A673 (cell line): ENCODE measurements at regions not wholly inside any gene's neighbourhood (a gene's known extent, or its start where the extent isn't known, plus 50 kb on each side); places are given as distances from the start of the nearest gene placed in this dataset.

Experiments
- BruUV-seq: library from RNA; stranded (reverse); fragments of 400-500 nt; replicated peaks from 2 replicates; lab custom pipeline; 2021; lab: Mats Ljungman, UMichigan
- CTCF ChIA-PET: fragments of 300-600 bp; sonication (Branson Sonifier 250); formaldehyde crosslinking; loops from one replicate; lab custom pipeline; 2022; ENCODE audit warnings: antibody characterized with exemption; lab: Charles Lee
- POLR2A ChIA-PET: fragments of 300-600 bp; sonication (Branson Sonifier 250); formaldehyde crosslinking; loops from one replicate; lab custom pipeline; 2022; ENCODE audit warnings: antibody characterized with exemption; ENCODE audit not compliant: low non-redundant PET; lab: Charles Lee
- DNase-seq: peaks from one replicate; pipeline ENCODE4 v3.0.0-alpha.2; 2015; ENCODE audit warnings: low spot score
- H3K27ac ChIP-seq: fragments of 200-600 bp; sonication (generic); 2 replicates; pipeline ENCODE4 v1.5.1; 2016; ENCODE audit warnings: mixed run types, low read depth, mild to moderate bottlenecking, mixed read lengths, antibody characterized with exemption, low read length; ENCODE audit not compliant: poor library complexity, severe bottlenecking
- H3K27me3 ChIP-seq: fragments of 200-600 bp; sonication (generic); replicated peaks from 2 replicates; pipeline ENCODE4 v1.6.1; 2017; ENCODE audit warnings: mixed run types, low read depth, mild to moderate bottlenecking, mixed read lengths, antibody characterized with exemption, low read length; ENCODE audit not compliant: insufficient read depth, poor library complexity
- H3K36me3 ChIP-seq: fragments of 200-600 bp; sonication (generic); 2 replicates; pipeline ENCODE4 v1.6.1; 2016; ENCODE audit warnings: mixed run types, mild to moderate bottlenecking, mixed read lengths, antibody characterized with exemption, low read length; ENCODE audit not compliant: insufficient read depth, poor library complexity, severe bottlenecking
- H3K4me1 ChIP-seq: fragments of 200-600 bp; sonication (generic); 2 replicates; pipeline ENCODE4 v1.6.1; 2017; ENCODE audit warnings: mixed run types, mild to moderate bottlenecking, mixed read lengths, antibody characterized with exemption, low read length; ENCODE audit not compliant: insufficient read depth, poor library complexity, severe bottlenecking
- H3K4me3 ChIP-seq: fragments of 200-600 bp; sonication (generic); 2 replicates; pipeline ENCODE4 v1.5.1; 2016; ENCODE audit warnings: low read depth, mixed run types, mild to moderate bottlenecking, mixed read lengths, low read length; ENCODE audit not compliant: poor library complexity, severe bottlenecking
- H3K9me3 ChIP-seq: fragments of 200-600 bp; sonication (generic); 2 replicates; pipeline ENCODE4 v1.6.1; 2016; ENCODE audit warnings: mixed run types, low read depth, mild to moderate bottlenecking, mixed read lengths, antibody characterized with exemption, low read length; ENCODE audit not compliant: poor library complexity, severe bottlenecking
- EZH2 ChIP-seq: fragments of 200-600 bp; sonication (generic); IDR thresholded peaks from 2 replicates; pipeline ENCODE4 v1.6.1; 2017; ENCODE audit warnings: borderline replicate concordance, low read depth, mild to moderate bottlenecking, mixed read lengths, antibody characterized with exemption, low read length; ENCODE audit not compliant: poor library complexity, severe bottlenecking
- intact Hi-C: fragments of 100-400 bp; cut with micrococcal nuclease; formaldehyde crosslinking; loops from one replicate; pipeline ENCODE4 v1.10.0; 2022; ENCODE audit not compliant: unreplicated experiment
- TF ChIP-seq, protein P1 (sequence below): fragments of 300-800, 200-600 bp; sonication (generic); conservative IDR thresholded peaks from 2 replicates; pipeline ENCODE4 v1.5.1; 2017; ENCODE audit warnings: low read depth, mild to moderate bottlenecking, antibody characterized with exemption, low read length, moderate library complexity, mixed read lengths

DNA sequence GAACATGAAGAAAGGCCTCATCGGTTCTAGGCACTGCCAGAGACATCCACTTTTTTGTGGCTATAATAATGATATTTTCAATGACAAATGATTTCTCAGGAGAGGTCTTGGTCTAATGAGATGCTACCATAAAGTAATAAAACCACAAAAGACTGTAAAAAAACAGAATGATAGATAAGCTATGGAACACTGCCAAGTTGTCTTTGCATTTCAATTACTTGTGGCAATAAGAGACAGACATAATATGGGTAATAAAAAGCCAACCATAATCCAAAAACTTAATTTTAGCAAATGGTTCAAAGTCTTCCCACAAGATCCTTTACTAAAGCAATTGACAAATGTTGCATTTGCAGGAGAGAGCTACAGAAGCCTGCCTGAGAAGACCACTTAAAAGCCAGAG lies 292.5 kb downstream of the ATPSCKMT start:
- TF ChIP-seq EZH2 = no peak
- TF ChIP-seq, protein P1, sequence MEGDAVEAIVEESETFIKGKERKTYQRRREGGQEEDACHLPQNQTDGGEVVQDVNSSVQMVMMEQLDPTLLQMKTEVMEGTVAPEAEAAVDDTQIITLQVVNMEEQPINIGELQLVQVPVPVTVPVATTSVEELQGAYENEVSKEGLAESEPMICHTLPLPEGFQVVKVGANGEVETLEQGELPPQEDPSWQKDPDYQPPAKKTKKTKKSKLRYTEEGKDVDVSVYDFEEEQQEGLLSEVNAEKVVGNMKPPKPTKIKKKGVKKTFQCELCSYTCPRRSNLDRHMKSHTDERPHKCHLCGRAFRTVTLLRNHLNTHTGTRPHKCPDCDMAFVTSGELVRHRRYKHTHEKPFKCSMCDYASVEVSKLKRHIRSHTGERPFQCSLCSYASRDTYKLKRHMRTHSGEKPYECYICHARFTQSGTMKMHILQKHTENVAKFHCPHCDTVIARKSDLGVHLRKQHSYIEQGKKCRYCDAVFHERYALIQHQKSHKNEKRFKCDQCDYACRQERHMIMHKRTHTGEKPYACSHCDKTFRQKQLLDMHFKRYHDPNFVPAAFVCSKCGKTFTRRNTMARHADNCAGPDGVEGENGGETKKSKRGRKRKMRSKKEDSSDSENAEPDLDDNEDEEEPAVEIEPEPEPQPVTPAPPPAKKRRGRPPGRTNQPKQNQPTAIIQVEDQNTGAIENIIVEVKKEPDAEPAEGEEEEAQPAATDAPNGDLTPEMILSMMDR = no peak
- CTCF ChIA-PET = no interaction called here
- H3K27ac ChIP-seq = no peak overlapping the region

DNA sequence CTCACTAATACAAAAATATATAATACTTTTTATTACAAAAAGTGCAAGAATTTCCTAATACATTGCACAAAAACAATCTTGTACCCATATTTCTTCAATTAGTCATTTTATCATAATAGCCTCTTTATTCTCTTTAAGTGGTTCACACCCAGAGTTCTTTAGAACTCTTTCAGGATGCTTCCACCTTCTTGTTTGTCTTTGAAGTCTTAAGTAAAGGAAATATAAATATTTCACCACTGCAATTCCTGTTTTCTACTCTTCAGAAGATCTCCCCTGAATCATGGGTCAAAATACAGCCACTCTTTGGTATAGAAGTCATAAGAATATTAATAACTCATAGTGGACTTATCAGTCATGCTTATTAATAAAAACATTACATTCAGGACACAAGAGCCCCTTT lies 293.0 kb downstream of the ATPSCKMT start:
- intact Hi-C loops = no loop called here
- no TSS peak for BruUV-seq
- POLR2A ChIA-PET = no interaction called here

More for the DNA sequence above, 292.5 kb downstream of the ATPSCKMT start:
- Histone ChIP-seq H3K27me3 (peaks cover 6% of the 10 kb centered on the region), H3K4me3 (no peak overlapping the region), H3K9me3 (no peaks in the 10 kb centered on the region), H3K4me1 (no peaks in the 10 kb centered on the region), H3K36me3 (no peaks in the 10 kb centered on the region)
- POLR2A ChIA-PET = no interaction called here
- DNase-seq = no peak
- intact Hi-C loops = no loop called here
- no TSS peak for BruUV-seq

DNA sequence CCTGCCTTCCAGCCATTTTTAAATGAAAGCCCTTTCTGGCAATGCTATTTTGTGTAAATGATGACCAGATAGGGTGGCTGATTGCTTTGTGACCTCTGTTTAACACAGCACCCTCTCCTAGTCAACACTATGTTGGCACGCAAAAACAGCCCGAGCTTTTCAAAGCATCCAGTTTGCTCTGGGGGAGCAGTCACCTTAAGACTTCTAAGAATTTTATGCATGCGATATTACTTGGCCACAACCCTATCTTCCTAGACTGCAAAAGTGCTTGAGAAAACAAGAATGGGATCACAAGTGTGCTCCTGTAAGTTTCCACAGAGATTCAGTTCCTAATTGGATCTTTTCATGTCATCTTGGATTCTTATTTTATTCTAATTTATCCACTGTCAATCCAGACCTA lies 294.1 kb downstream of the ATPSCKMT start:
- intact Hi-C loops = no loop called here
- Histone ChIP-seq H3K27me3 (peaks cover 6% of the 10 kb centered on the region), H3K4me3 (no peak overlapping the region), H3K9me3 (no peaks in the 10 kb centered on the region), H3K36me3 (no peaks in the 10 kb centered on the region), H3K27ac (no peak overlapping the region), H3K4me1 (no peaks in the 10 kb centered on the region)
- POLR2A ChIA-PET = no interaction called here
- DNase-seq = no peak
- TF ChIP-seq, protein P1 = no peak
- BruUV-seq = no TSS peak
- CTCF ChIA-PET = no interaction called here

More for the DNA sequence above, 293.0 kb downstream of the ATPSCKMT start:
- no peak for TF ChIP-seq EZH2
- no peak overlapping the region for H3K4me3 ChIP-seq
- DNase-seq = no peak
- H3K27ac ChIP-seq = no peak overlapping the region
- CTCF ChIA-PET = no interaction called here
- no peaks in the 10 kb centered on the region for H3K9me3 ChIP-seq
- no peaks in the 10 kb centered on the region for H3K4me1 ChIP-seq
- peaks cover 6% of the 10 kb centered on the region for H3K27me3 ChIP-seq
- H3K36me3 ChIP-seq = no peaks in the 10 kb centered on the region

DNA sequence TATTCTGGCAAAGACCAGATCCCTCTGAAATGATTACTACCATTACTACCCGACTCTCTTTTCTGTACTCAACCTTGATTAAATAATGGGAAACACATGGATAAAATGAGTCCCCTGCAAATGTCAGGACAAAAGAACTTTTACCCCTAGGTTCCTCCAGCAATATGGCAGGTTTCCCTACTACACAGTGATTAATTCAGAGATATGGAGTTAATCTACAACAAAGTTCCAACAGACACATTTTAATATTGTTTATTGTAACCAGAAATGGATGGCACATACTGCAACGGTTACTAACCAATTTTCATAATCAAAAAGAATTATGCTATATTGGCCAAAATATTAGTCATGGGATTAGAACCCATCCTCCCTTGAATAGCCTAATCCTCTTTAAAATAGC lies 294.8 kb downstream of the ATPSCKMT start:
- H3K27me3 ChIP-seq = peaks cover 6% of the 10 kb centered on the region
- intact Hi-C loops = no loop called here
- no TSS peak for BruUV-seq
- H3K36me3 ChIP-seq = no peaks in the 10 kb centered on the region
- no peak for TF ChIP-seq EZH2
- TF ChIP-seq, protein P1 = no peak
- H3K4me3 ChIP-seq = no peak overlapping the region
- no peak for DNase-seq
- POLR2A ChIA-PET = no interaction called here
- no peak overlapping the region for H3K27ac ChIP-seq
- H3K9me3 ChIP-seq = no peaks in the 10 kb centered on the region
- no peaks in the 10 kb centered on the region for H3K4me1 ChIP-seq
- CTCF ChIA-PET = no interaction called here
